ENCODE measurements at regions not wholly inside any gene's neighbourhood (a gene's known extent, or its start where the extent isn't known, plus 50 kb on each side); places are given as distances from the start of the nearest gene placed in this dataset.

GRCh38 chr1:166343276-166343675 lies 176.5 kb upstream of the FAM78B start:
- TF ChIP-seq POLR2A (IDR thresholded peaks at IDR 0.05): no peak
- TF ChIP-seq, protein P1, sequence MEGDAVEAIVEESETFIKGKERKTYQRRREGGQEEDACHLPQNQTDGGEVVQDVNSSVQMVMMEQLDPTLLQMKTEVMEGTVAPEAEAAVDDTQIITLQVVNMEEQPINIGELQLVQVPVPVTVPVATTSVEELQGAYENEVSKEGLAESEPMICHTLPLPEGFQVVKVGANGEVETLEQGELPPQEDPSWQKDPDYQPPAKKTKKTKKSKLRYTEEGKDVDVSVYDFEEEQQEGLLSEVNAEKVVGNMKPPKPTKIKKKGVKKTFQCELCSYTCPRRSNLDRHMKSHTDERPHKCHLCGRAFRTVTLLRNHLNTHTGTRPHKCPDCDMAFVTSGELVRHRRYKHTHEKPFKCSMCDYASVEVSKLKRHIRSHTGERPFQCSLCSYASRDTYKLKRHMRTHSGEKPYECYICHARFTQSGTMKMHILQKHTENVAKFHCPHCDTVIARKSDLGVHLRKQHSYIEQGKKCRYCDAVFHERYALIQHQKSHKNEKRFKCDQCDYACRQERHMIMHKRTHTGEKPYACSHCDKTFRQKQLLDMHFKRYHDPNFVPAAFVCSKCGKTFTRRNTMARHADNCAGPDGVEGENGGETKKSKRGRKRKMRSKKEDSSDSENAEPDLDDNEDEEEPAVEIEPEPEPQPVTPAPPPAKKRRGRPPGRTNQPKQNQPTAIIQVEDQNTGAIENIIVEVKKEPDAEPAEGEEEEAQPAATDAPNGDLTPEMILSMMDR (IDR thresholded peaks at IDR 0.05): no peak
- TF ChIP-seq POLR2AphosphoS5 (IDR thresholded peaks at IDR 0.05): no peak
